Fibroblast of skin of right biceps (primary cell): ENCODE measurements at regions not wholly inside any gene's neighbourhood (a gene's known extent, or its start where the extent isn't known, plus 50 kb on each side); places are given as distances from the start of the nearest gene placed in this dataset.
"Not testable (repeated sequence)": the region's sequence is repeated elsewhere in the genome, so short reads cannot be mapped to it uniquely, and the experiment has no call there.

Source experiments
- DNase-seq: peaks from one replicate; pipeline ENCODE4 v3.0.0-alpha.2; 2013

DNA sequence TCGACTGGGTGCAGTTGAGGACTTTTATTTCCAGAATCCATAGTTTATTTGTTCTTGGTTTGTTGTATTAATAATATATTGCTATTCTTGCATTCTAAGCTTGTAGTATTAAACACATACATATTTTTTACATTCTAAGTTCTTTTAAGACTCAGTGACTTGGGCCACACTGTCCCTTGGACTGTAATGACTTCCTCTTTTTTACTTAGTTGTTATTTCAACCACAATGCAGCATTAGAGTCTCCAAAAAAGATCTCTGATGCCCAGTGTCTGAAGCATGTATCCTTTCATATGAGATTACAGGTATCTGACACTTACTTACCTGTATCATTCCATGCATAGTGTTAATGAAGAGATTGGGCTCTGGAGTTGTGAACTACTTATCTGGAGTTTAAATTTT, 864.9 kb upstream of the PCDH20 start:
- DNase-seq: no peak

DNA sequence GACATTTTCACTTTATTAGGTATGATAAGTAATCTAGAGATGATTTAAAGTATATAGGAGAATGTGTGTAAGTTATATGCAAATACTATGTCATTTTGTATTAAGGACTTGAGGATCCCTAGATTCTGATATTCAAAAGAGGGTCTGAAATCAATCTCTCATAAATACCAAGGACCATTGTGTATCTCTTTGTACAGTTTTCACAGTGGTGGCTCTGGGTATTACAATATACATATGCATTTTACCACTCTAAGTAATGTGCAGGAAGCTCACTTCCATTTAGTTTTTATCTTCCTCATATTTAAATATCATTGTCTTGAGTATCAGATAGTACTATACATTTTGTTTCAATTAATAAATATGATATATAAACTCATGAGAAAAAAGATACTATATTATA, 862.6 kb upstream of the PCDH20 start:
- no peak for DNase-seq

- no peak for DNase-seq
Measured at GRCh38 chr13:62251734-62252133, 836.1 kb upstream of the PCDH20 start.

GRCh38 chr13:62250501-62251201, 835.0 kb upstream of the PCDH20 start:
- DNase-seq: peak; percentile 14

- peak; percentile 14 for DNase-seq
Measured at GRCh38 chr13:62246581-62246980, 830.9 kb upstream of the PCDH20 start.

GRCh38 chr13:62243106-62243505, 827.5 kb upstream of the PCDH20 start:
- DNase-seq: no peak

DNA sequence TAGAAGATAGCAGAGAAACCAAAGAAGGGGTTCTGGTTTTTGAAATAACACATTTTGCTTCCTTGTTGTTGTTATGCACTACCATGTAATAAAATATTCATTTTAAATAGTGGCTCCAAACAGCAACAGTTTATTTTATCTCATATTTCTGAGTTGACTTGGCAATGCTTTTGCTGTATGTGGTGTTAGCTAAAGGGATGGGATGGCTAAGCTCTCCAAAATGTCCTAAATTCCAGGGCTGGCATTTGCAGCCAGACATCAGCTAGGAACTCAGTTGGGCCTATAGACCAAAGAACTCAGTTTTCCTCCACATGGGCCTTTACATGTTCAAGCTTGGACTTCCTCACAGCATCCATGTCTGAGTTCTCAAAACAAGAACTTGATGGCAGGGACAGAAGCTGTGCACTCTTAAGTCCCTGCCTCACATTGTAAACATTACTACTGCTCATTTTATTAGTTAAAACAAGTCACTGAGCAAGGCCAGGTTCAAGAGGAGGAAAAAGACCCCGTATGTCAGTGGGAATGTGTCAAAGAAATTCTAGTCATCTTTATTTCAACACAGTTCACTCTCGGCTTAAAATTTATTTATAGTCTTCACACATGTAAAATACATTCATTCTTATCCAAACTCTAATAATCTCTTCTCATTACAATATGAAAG, 819.3 kb upstream of the PCDH20 start:
- no peak for DNase-seq

DNA sequence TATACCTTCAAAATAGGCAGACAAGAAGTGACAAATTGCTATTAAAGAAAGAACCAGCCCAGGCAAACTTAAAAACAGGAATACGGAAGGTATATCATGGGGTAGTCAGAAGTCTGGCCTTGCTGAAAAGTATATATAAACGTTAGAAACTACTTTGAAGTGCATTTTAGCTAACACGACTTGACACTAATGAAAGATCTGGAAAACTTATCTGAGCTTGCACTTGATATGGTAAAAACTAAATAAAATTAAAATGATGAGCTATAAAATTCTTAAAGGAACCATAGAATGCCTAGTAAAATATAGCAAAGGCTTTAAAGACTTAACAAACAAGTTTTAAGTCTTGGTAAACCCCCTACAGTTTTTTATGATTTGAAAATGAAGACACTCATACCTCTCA, 795.3 kb upstream of the PCDH20 start:
- no peak for DNase-seq

DNA sequence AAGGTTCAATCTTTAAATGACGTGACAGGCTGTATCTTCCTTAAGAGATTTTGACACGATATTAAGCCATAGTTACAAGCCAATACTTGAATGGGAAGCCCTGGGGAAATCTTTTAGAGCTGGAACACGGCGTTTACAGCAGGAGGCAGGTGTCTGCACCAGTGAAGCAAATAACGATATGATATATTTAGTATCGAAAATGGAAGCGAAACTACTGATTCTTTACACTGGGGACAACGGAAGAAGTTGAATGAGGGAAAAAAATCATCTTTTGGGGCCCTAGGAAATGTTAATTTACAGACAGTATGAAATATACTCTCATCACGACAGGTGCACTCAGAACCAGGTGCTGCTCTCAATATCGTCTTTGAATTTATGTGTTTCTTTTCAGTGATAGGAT, 793.9 kb upstream of the PCDH20 start:
- no peak for DNase-seq

DNA sequence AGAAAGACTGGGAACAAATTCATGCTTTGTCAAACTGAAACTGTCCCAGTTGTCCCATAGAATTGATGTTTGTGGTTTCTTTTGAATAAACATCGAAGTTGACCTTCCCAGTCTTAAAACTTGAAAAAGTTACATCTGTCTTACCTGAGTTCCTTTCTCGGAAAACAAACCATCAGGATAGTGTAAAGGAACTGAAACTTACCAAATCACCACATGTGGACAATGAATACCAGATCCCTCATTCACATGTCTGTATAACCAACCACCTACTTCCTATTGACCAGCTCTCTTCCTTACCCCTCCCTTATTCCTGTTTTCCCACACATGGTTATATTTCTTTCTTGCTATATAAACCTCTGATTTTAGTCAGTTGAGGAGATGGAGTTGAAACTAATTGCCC, 791.7 kb upstream of the PCDH20 start:
- no peak for DNase-seq

GRCh38 chr13:62206165-62206564, 790.5 kb upstream of the PCDH20 start:
- DNase-seq: no peak

- DNase-seq: no peak
Measured at GRCh38 chr13:62205273-62205672, 789.6 kb upstream of the PCDH20 start.

- no peak for DNase-seq
Measured at GRCh38 chr13:62194371-62194770, 778.7 kb upstream of the PCDH20 start.

GRCh38 chr13:62193919-62194318, 778.3 kb upstream of the PCDH20 start:
- no peak for DNase-seq

GRCh38 chr13:62185631-62186255, 770.1 kb upstream of the PCDH20 start:
- DNase-seq: no peak

GRCh38 chr13:62176051-62176450, 760.4 kb upstream of the PCDH20 start:
- peak; percentile 10 for DNase-seq

GRCh38 chr13:62173958-62174357, 758.3 kb upstream of the PCDH20 start:
- DNase-seq: no peak

DNA sequence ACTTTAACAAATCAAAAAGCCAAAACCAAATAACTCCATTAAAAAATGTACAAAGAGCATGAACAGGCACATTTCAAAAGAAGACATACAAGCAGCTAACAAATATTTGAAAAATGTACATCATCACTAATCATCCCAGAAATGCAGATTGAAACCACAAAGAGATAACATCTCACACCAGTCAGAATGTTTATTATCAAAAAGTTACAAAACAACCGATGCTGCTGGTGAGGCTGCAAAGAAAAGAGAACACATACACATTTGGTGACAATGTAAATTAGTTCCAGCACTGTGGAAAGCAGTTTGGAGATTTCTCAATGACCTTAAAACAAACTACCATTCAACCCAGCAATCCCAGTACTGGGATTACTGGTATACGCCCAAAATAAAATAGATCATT, 756.0 kb upstream of the PCDH20 start:
- no peak for DNase-seq

DNA sequence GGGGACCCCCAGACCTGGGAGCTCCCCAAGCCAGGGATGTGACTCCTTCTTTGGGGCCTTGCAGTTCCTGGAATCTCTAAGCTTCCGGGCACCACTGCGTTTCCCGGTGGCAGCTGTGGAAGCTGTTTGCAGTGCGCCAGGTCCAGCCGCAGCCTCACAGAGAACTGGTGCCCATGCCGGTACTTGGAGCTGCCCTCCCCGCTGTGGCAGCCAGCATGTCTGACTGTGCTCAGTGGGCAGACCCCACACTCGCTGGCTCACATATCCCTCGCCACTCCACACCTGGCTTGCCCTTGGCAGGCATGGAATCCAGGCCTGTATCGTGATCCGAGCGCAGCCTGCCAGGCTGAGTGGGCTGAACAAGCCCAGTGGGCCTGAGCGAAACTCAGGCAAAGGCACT, 753.2 kb upstream of the PCDH20 start:
- no peak for DNase-seq

DNA sequence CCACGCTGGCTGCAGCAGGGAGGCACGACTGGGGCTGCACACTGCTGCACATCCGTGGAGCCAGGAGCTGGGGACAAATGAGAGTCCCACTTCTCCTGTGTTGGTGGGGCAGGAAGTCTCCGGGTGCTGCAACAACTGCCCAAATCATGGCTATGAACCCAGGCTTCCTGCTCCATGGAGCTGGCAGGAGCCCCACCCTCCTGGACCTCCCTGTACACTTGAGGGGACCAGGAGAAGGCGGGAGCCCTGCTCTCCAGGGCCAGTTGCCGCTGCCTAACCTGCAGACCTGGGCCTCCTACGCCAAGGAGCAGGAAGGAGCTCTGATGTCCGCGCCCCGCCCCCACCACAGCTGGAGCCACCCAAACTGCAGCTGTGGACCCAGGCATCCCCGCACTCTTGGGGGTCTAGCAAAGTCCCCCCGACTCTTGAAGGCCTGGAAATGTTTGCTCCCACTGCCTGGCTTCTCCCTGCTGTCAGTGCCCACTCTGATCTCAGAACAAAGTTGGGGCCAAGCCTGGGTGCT, 752.1 kb upstream of the PCDH20 start:
- no peak for DNase-seq

DNA sequence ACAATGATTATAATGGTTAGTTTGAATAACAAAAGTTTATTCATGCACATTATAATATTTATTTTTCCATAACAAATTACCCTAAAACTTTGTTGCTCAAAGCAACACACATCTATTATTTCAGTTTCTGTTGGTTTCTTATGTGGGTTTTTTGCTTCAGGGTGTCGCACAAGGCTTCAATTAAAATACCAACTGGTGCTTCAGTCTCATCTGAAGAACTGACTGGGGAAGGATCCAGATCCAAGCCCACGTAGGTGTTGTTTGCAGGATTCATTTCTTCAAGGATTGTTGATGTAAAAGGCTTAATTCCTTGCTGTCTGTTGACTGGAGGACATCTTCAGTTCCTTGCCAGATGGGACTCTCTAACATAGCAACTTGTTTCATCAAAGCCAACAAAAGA, 747.2 kb upstream of the PCDH20 start:
- DNase-seq: no peak

DNA sequence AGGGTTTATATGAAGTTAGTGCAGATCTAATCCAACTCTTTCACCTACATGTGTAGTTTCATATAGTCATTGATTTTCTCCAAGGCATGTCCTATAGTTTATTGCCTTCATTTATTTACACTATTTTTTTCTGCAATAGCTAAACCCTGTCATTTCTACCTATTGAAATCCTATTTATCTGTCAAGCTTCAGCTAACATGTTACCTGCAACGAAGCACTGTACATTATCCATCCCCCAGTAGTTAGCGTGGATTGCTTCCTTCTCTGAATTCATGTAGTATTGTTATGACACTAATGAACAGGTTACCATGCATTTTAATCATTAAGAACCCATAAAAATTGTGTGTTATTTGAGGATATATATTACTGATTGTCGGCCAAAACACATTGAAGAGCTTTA, 742.9 kb upstream of the PCDH20 start:
- DNase-seq: no peak

- DNase-seq: not testable (repeated sequence)
Measured at GRCh38 chr13:62151724-62152123, 736.1 kb upstream of the PCDH20 start.

GRCh38 chr13:62142048-62142447, 726.4 kb upstream of the PCDH20 start:
- no peak for DNase-seq
